Neuronal stem cell (in vitro differentiated cells): ENCODE measurements at regions not wholly inside any gene's neighbourhood (a gene's known extent, or its start where the extent isn't known, plus 50 kb on each side); places are given as distances from the start of the nearest gene placed in this dataset.

ENCODE experiments used
- DNase-seq: peaks from one replicate; pipeline ENCODE4 v3.0.0-alpha.2; 2013; ENCODE audit warnings: low spot score
- H2AFZ ChIP-seq: one replicate; pipeline ENCODE4 v1.6.1; 2013; ENCODE audit warnings: mild to moderate bottlenecking, low read length, inconsistent platforms
- H2AK5ac ChIP-seq: 2 replicates; pipeline ENCODE4 v1.6.1; 2013; ENCODE audit warnings: low read depth, mild to moderate bottlenecking, inconsistent platforms, low read length, moderate library complexity, mixed read lengths
- H2BK120ac ChIP-seq: 2 replicates; pipeline ENCODE4 v1.6.1; 2013; ENCODE audit warnings: low read depth, mild to moderate bottlenecking, inconsistent platforms, low read length, moderate library complexity, mixed read lengths
- H2BK12ac ChIP-seq: one replicate; pipeline ENCODE4 v1.6.1; 2013; ENCODE audit warnings: low read length, inconsistent platforms
- H2BK15ac ChIP-seq: 2 replicates; pipeline ENCODE4 v1.6.1; 2013; ENCODE audit warnings: mild to moderate bottlenecking, low read length, inconsistent platforms, mixed read lengths
- H2BK5ac ChIP-seq: one replicate; pipeline ENCODE4 v1.6.1; 2013; ENCODE audit warnings: inconsistent platforms, mild to moderate bottlenecking, low read length, moderate library complexity
- H3K14ac ChIP-seq: one replicate; pipeline ENCODE4 v1.6.1; 2013; ENCODE audit warnings: low read length, inconsistent platforms
- H3K18ac ChIP-seq: 2 replicates; pipeline ENCODE4 v1.6.1; 2013; ENCODE audit warnings: low read length, inconsistent platforms
- H3K23ac ChIP-seq: 2 replicates; pipeline ENCODE4 v1.6.1; 2013; ENCODE audit warnings: low read depth, mild to moderate bottlenecking, mixed read lengths, low read length, inconsistent platforms; ENCODE audit not compliant: poor library complexity
- H3K27ac ChIP-seq: replicated peaks from 3 replicates; pipeline ENCODE4 v1.5.1; 2013; ENCODE audit warnings: low read length, inconsistent platforms
- H3K27me3 ChIP-seq, 3 experiments: 2 replicates each; pipeline ENCODE4 v1.6.1; 2013; ENCODE audit warnings: low read length in 3 of 3, mild to moderate bottlenecking in 2 of 3, inconsistent platforms in 1 of 3, low read depth in 1 of 3, mixed read lengths in 1 of 3, moderate library complexity in 1 of 3; ENCODE audit not compliant: control insufficient read depth in 3 of 3, insufficient read depth in 3 of 3
- H3K36me3 ChIP-seq, 2 donors: replicated peaks in 1 of 2; 2 replicates each; pipeline ENCODE4 v1.6.1; 2013; ENCODE audit warnings: low read length in 2 of 2; ENCODE audit not compliant: control insufficient read depth in 2 of 2, insufficient read depth in 2 of 2
- H3K4ac ChIP-seq: 2 replicates; pipeline ENCODE4 v1.6.1; 2013; ENCODE audit warnings: inconsistent platforms, mild to moderate bottlenecking, low read length, moderate library complexity
- H3K4me1 ChIP-seq, 2 donors: 1 replicate in 1 of 2; 2 replicates in 1 of 2; pipeline ENCODE4 v1.6.1; 2013; ENCODE audit warnings: low read length in 2 of 2, low read depth in 1 of 2; ENCODE audit not compliant: control insufficient read depth in 2 of 2, insufficient read depth in 1 of 2
- H3K4me2 ChIP-seq: one replicate; pipeline ENCODE4 v1.6.1; 2013; ENCODE audit warnings: mild to moderate bottlenecking, low read length, inconsistent platforms; ENCODE audit not compliant: insufficient read depth, poor library complexity, severe bottlenecking
- H3K4me3 ChIP-seq, 2 donors: 2 replicates each; pipeline ENCODE4 v1.5.1; 2013; ENCODE audit warnings: low read length in 2 of 2, mild to moderate bottlenecking in 2 of 2, inconsistent platforms in 1 of 2, moderate library complexity in 1 of 2
- H3K79me1 ChIP-seq: one replicate; pipeline ENCODE4 v1.6.1; 2013; ENCODE audit warnings: low read depth, mild to moderate bottlenecking, inconsistent platforms, low read length, moderate library complexity
- H3K9ac ChIP-seq: one replicate; pipeline ENCODE4 v1.6.1; 2013; ENCODE audit warnings: mild to moderate bottlenecking, low read depth, low read length, inconsistent platforms; ENCODE audit not compliant: poor library complexity
- H3K9me3 ChIP-seq, 2 donors: replicated peaks in 1 of 2; 2 replicates each; pipeline versions ENCODE3 to v1.6.1; 2013; ENCODE audit warnings: low read length in 2 of 2, mild to moderate bottlenecking in 2 of 2, inconsistent platforms in 1 of 2, low read depth in 1 of 2, mixed read lengths in 1 of 2, moderate library complexity in 1 of 2; ENCODE audit not compliant: control insufficient read depth in 2 of 2, insufficient read depth in 1 of 2
- H4K8ac ChIP-seq: one replicate; pipeline ENCODE4 v1.6.1; 2013; ENCODE audit warnings: low read depth, mild to moderate bottlenecking, inconsistent platforms, low read length, moderate library complexity
- H4K91ac ChIP-seq: one replicate; pipeline ENCODE4 v1.6.1; 2013; ENCODE audit warnings: low read length, low read depth, mild to moderate bottlenecking, inconsistent platforms; ENCODE audit not compliant: poor library complexity
- WGBS, 2 donors: extraction: QIAGEN DNeasy Blood & Tissue Kit; methylation state at CpG; one replicate each; pipeline ENCODE4 v1.1.7; 2013; ENCODE audit warnings: missing lambda C conversion rate in 2 of 2, mixed read lengths in 1 of 2; ENCODE audit not compliant: insufficient read length in 2 of 2, insufficient replicate concordance in 1 of 2; ENCODE audit errors: extremely low coverage in 2 of 2; 5-methylcytosine and 5-hydroxymethylcytosine counted together

GRCh38 chr7:106392590-106392989 is 107.8 kb upstream of the NAMPT start:
- Histone ChIP-seq H3K4me3 (no peak overlapping the region), H3K18ac (no peak overlapping the region), H3K14ac (no peak overlapping the region), H3K4ac (no peak overlapping the region), H3K36me3 (no peaks in the 10 kb centered on the region), H4K8ac (no peak overlapping the region), H2AK5ac (no peak overlapping the region), H3K4me2 (no peak overlapping the region), H3K27me3 (no peaks in the 10 kb centered on the region), H3K9me3 (no peaks in the 10 kb centered on the region), H3K23ac (no peak overlapping the region), H3K9ac (no peak overlapping the region), H3K27ac (no peak overlapping the region), H3K79me1 (no peaks in the 10 kb centered on the region), H2BK12ac (no peak overlapping the region), H2AFZ (no peak overlapping the region), H3K4me1 (no peaks in the 10 kb centered on the region), H4K91ac (no peak overlapping the region), H2BK5ac (no peak overlapping the region), H2BK120ac (no peak overlapping the region), H2BK15ac (no peak overlapping the region)
- DNase-seq = no peak
- WGBS, 2 donors = no CpG with 5 or more reads among the region's 2 CpGs

GRCh38 chr7:106392144-106392543 is 107.4 kb upstream of the NAMPT start:
- Histone ChIP-seq H3K23ac (no peak overlapping the region), H2BK12ac (no peak overlapping the region), H2AK5ac (no peak overlapping the region), H3K4ac (no peak overlapping the region), H3K27ac (no peak overlapping the region), H3K14ac (no peak overlapping the region), H2BK120ac (no peak overlapping the region), H3K27me3 (no peaks in the 10 kb centered on the region), H2BK15ac (no peak overlapping the region), H3K36me3 (no peaks in the 10 kb centered on the region), H3K4me1 (no peaks in the 10 kb centered on the region), H3K4me3 (no peak overlapping the region), H3K79me1 (no peaks in the 10 kb centered on the region), H2AFZ (no peak overlapping the region), H3K9ac (no peak overlapping the region), H3K4me2 (no peak overlapping the region), H2BK5ac (no peak overlapping the region), H4K91ac (no peak overlapping the region), H4K8ac (no peak overlapping the region), H3K9me3 (no peaks in the 10 kb centered on the region), H3K18ac (no peak overlapping the region)
- no CpG with 5 or more reads among the region's 4 CpGs for WGBS, 2 donors
- DNase-seq = no peak

- Histone ChIP-seq H3K36me3 (no peaks in the 10 kb centered on the region), H3K27ac (no peak overlapping the region), H2BK12ac (no peak overlapping the region), H4K8ac (no peak overlapping the region), H3K18ac (no peak overlapping the region), H3K4me3 (no peak overlapping the region), H3K4ac (no peak overlapping the region), H2AFZ (no peak overlapping the region), H3K14ac (no peak overlapping the region), H3K4me1 (no peaks in the 10 kb centered on the region), H2BK15ac (no peak overlapping the region), H3K9ac (no peak overlapping the region), H3K23ac (no peak overlapping the region), H3K4me2 (no peak overlapping the region), H3K27me3 (no peaks in the 10 kb centered on the region), H2BK5ac (no peak overlapping the region), H3K79me1 (no peaks in the 10 kb centered on the region), H3K9me3 (no peaks in the 10 kb centered on the region), H2BK120ac (no peak overlapping the region), H4K91ac (no peak overlapping the region), H2AK5ac (peak overlapping the region; percentile 42)
- WGBS, 2 donors = no CpG with 5 or more reads among the region's 5 CpGs
- no peak for DNase-seq
These were observed 102.2 kb upstream of the NAMPT start for GRCh38 chr7:106386958-106387357.

- H3K79me1 ChIP-seq = no peaks in the 10 kb centered on the region
- H3K23ac ChIP-seq = no peak overlapping the region
- H3K14ac ChIP-seq = no peak overlapping the region
- H3K9ac ChIP-seq = no peak overlapping the region
- H3K4me1 ChIP-seq = no peaks in the 10 kb centered on the region
- H3K9me3 ChIP-seq = no peaks in the 10 kb centered on the region
- H2BK120ac ChIP-seq = no peak overlapping the region
- no peak overlapping the region for H3K4ac ChIP-seq
- H4K91ac ChIP-seq = no peak overlapping the region
- no peak overlapping the region for H2BK12ac ChIP-seq
- no peak overlapping the region for H2AFZ ChIP-seq
- H2BK15ac ChIP-seq = no peak overlapping the region
- H3K27me3 ChIP-seq = peaks cover 0 to 8% (median 0%) of the 10 kb centered on the region in 3 experiments
- H3K36me3 ChIP-seq = no peaks in the 10 kb centered on the region
- no peak overlapping the region for H3K4me3 ChIP-seq
- no peak overlapping the region for H2BK5ac ChIP-seq
- H2AK5ac ChIP-seq = no peak overlapping the region
- no peak for DNase-seq
- H3K18ac ChIP-seq = no peak overlapping the region
- H3K27ac ChIP-seq = no peak overlapping the region
- no peak overlapping the region for H4K8ac ChIP-seq
- H3K4me2 ChIP-seq = no peak overlapping the region
These were observed 99.6 kb upstream of the NAMPT start for GRCh38 chr7:106384373-106384772.
